WERI-Rb-1 (cell line): ENCODE measurements at regions not wholly inside any gene's neighbourhood (a gene's known extent, or its start where the extent isn't known, plus 50 kb on each side); places are given as distances from the start of the nearest gene placed in this dataset.

Experiments
- DNase-seq: peaks from one replicate; pipeline ENCODE4 v3.0.0-alpha.2; 2020
- H3K27ac ChIP-seq: fragments of 250-450 bp; sonication (Bioruptor Pico); 2 replicates; pipeline ENCODE4 v1.5.1; 2020; ENCODE audit warnings: mild to moderate bottlenecking, moderate library complexity
- H3K27me3 ChIP-seq: fragments of 250-450 bp; sonication (Bioruptor Pico); 2 replicates; pipeline ENCODE4 v1.5.1; 2021; ENCODE audit warnings: mild to moderate bottlenecking, low read depth, moderate library complexity; ENCODE audit not compliant: insufficient read depth, severe bottlenecking
- H3K36me3 ChIP-seq: fragments of 250-450 bp; sonication (Bioruptor Pico); 2 replicates; pipeline ENCODE4 v1.5.1; 2020; ENCODE audit warnings: mild to moderate bottlenecking, moderate library complexity
- H3K4me3 ChIP-seq: 2 replicates; pipeline ENCODE4 v1.5.1; 2011; ENCODE audit warnings: low read depth, mild to moderate bottlenecking, control low read depth, low read length
- H3K9me3 ChIP-seq: fragments of 250-450 bp; sonication (Bioruptor Pico); 2 replicates; pipeline ENCODE4 v1.5.1; 2021; ENCODE audit warnings: mild to moderate bottlenecking, moderate library complexity; ENCODE audit not compliant: severe bottlenecking
- CTCF ChIP-seq: IDR thresholded peaks from 2 replicates; pipeline ENCODE4 v1.5.1; 2011; ENCODE audit warnings: low read depth, mild to moderate bottlenecking, control low read depth, inconsistent platforms, low read length

GRCh38 chr5:135239453-135240282, 159.4 kb downstream of the MACROH2A1 start:
- no peaks in the 10 kb centered on the region for H3K27me3 ChIP-seq
- H3K9me3 ChIP-seq = no peaks in the 10 kb centered on the region
- H3K27ac ChIP-seq = no peak overlapping the region
- TF ChIP-seq CTCF = no peak
- H3K4me3 ChIP-seq = no peak overlapping the region
- H3K36me3 ChIP-seq = no peaks in the 10 kb centered on the region
- DNase-seq = peak; percentile 13

- H3K4me3 ChIP-seq = no peak overlapping the region
- H3K27me3 ChIP-seq = no peaks in the 10 kb centered on the region
- no peak for TF ChIP-seq CTCF
- H3K36me3 ChIP-seq = no peaks in the 10 kb centered on the region
- no peaks in the 10 kb centered on the region for H3K9me3 ChIP-seq
- H3K27ac ChIP-seq = no peak overlapping the region
- DNase-seq = peak; percentile 4
These were observed 160.2 kb downstream of the MACROH2A1 start for GRCh38 chr5:135238622-135239452.

- H3K27ac ChIP-seq = no peak overlapping the region
- no peak for TF ChIP-seq CTCF
- H3K9me3 ChIP-seq = no peaks in the 10 kb centered on the region
- H3K4me3 ChIP-seq = no peak overlapping the region
- DNase-seq = no peak
- H3K27me3 ChIP-seq = no peaks in the 10 kb centered on the region
- H3K36me3 ChIP-seq = no peaks in the 10 kb centered on the region
These were observed 161.3 kb downstream of the MACROH2A1 start for GRCh38 chr5:135237748-135238103.

- Histone ChIP-seq H3K27ac (no peak overlapping the region), H3K4me3 (no peak overlapping the region), H3K36me3 (no peaks in the 10 kb centered on the region), H3K9me3 (no peaks in the 10 kb centered on the region), H3K27me3 (no peaks in the 10 kb centered on the region)
- DNase-seq = peak; percentile 6
- no peak for TF ChIP-seq CTCF
These were observed 161.9 kb downstream of the MACROH2A1 start for GRCh38 chr5:135236908-135237747.

- Histone ChIP-seq H3K9me3 (no peaks in the 10 kb centered on the region), H3K27me3 (no peaks in the 10 kb centered on the region), H3K4me3 (no peak overlapping the region), H3K27ac (no peak overlapping the region), H3K36me3 (no peaks in the 10 kb centered on the region)
- no peak for TF ChIP-seq CTCF
- DNase-seq = peak; percentile 6
These were observed 162.7 kb downstream of the MACROH2A1 start for GRCh38 chr5:135236228-135236907.
